ENCODE measurements at regions not wholly inside any gene's neighbourhood (a gene's known extent, or its start where the extent isn't known, plus 50 kb on each side); places are given as distances from the start of the nearest gene placed in this dataset.

GRCh38 chr16:73732681-73733080 is 563.9 kb upstream of the PSMD7 start:
- CTCF ChIA-PET = no interaction called here
- POLR2A ChIA-PET = no interaction called here
- H3K4me3 ChIP-seq (ENCODE audit: control insufficient read depth in 1 of 7, extremely low read depth in 1 of 7, insufficient read depth in 4 of 7, low read depth in 2 of 7, low read length in 6 of 7) = no peak overlapping the region
- DNase-seq = no peak
- no peaks in the 10 kb centered on the region for H3K36me3 ChIP-seq (ENCODE audit: control insufficient read depth in 4 of 4, insufficient read depth in 4 of 4, low read length in 3 of 4)
- H3K4me1 ChIP-seq (ENCODE audit: control extremely low read depth in 1 of 4, control insufficient read depth in 4 of 4, insufficient read depth in 4 of 4, low read length in 3 of 4) = no peaks in the 10 kb centered on the region
- no peaks in the 10 kb centered on the region for H3K9me3 ChIP-seq (ENCODE audit: control extremely low read depth in 1 of 5, control insufficient read depth in 4 of 5, insufficient read depth in 2 of 5, low read depth in 1 of 5, low read length in 4 of 5)
- H3K27ac ChIP-seq (ENCODE audit: insufficient read depth in 1 of 2, low read depth in 1 of 2, low read length in 2 of 2, poor library complexity in 1 of 2, severe bottlenecking in 2 of 2) = no peak overlapping the region
- WGBS (ENCODE audit: insufficient coverage) = no CpG with 5 or more reads among the region's 2 CpGs
- no peaks in the 10 kb centered on the region for H3K27me3 ChIP-seq (replicated peaks in 2 of 5; ENCODE audit: control insufficient read depth in 4 of 5, insufficient read depth in 5 of 5, low read length in 4 of 5)

DNA sequence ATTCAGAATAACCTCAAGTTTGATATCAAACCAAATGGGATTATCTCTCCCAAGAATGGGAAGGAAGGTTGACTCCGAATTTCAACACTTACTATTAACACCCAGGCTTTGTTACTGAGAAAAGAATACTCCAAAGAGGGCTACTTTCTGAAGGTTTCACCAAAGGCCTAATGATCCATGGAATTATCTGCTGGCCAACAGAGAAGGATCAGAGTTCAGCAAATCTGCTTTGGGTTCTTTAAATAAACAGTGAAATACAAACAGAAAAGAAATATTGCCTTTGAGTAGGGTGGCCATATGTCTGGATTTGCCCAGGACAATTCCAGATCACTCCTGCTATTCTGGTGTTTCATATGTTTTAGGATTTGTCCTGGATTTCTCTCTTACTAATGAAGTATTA is 564.5 kb upstream of the PSMD7 start:
- 83% methylated on average over 1 of the region's 1 CpG for WGBS (ENCODE audit: insufficient coverage)
- POLR2A ChIA-PET = no interaction called here
- DNase-seq = no peak

GRCh38 chr16:73730481-73731090 is 566.0 kb upstream of the PSMD7 start:
- CTCF ChIA-PET = no interaction called here
- WGBS (ENCODE audit: insufficient coverage) = 95% methylated on average over 14 of the region's 15 CpGs
- POLR2A ChIA-PET = interaction anchor here (0.6 kb wide), 1 partner anchor 23 kb away, joined by 3 read pairs; no protein-coding TSS in a partner anchor

More for the DNA sequence above, 564.5 kb upstream of the PSMD7 start:
- Histone ChIP-seq H3K36me3 (ENCODE audit: control insufficient read depth in 4 of 4, insufficient read depth in 4 of 4, low read length in 3 of 4) (no peaks in the 10 kb centered on the region), H3K4me3 (ENCODE audit: control insufficient read depth in 1 of 7, extremely low read depth in 1 of 7, insufficient read depth in 4 of 7, low read depth in 2 of 7, low read length in 6 of 7) (no peak overlapping the region), H3K27me3 (replicated peaks in 2 of 5; ENCODE audit: control insufficient read depth in 4 of 5, insufficient read depth in 5 of 5, low read length in 4 of 5) (no peaks in the 10 kb centered on the region), H3K27ac (ENCODE audit: insufficient read depth in 1 of 2, low read depth in 1 of 2, low read length in 2 of 2, poor library complexity in 1 of 2, severe bottlenecking in 2 of 2) (no peak overlapping the region), H3K4me1 (ENCODE audit: control extremely low read depth in 1 of 4, control insufficient read depth in 4 of 4, insufficient read depth in 4 of 4, low read length in 3 of 4) (no peaks in the 10 kb centered on the region), H3K9me3 (ENCODE audit: control extremely low read depth in 1 of 5, control insufficient read depth in 4 of 5, insufficient read depth in 2 of 5, low read depth in 1 of 5, low read length in 4 of 5) (no peaks in the 10 kb centered on the region)
- CTCF ChIA-PET = interaction anchor here (0.6 kb wide), 1 partner anchor 45 kb away, joined by 3 read pairs; no protein-coding TSS in a partner anchor

GRCh38 chr16:73725156-73725555 is 571.5 kb upstream of the PSMD7 start:
- no peak for DNase-seq
- WGBS (ENCODE audit: insufficient coverage) = 97% methylated on average over 3 of the region's 3 CpGs
- POLR2A ChIA-PET = no interaction called here

More at GRCh38 chr16:73730481-73731090, 566.0 kb upstream of the PSMD7 start:
- Histone ChIP-seq H3K4me1 (ENCODE audit: control extremely low read depth in 1 of 4, control insufficient read depth in 4 of 4, insufficient read depth in 4 of 4, low read length in 3 of 4) (no peaks in the 10 kb centered on the region), H3K27me3 (replicated peaks in 2 of 5; ENCODE audit: control insufficient read depth in 4 of 5, insufficient read depth in 5 of 5, low read length in 4 of 5) (no peaks in the 10 kb centered on the region), H3K4me3 (ENCODE audit: control insufficient read depth in 1 of 7, extremely low read depth in 1 of 7, insufficient read depth in 4 of 7, low read depth in 2 of 7, low read length in 6 of 7) (no peak overlapping the region), H3K27ac (ENCODE audit: insufficient read depth in 1 of 2, low read depth in 1 of 2, low read length in 2 of 2, poor library complexity in 1 of 2, severe bottlenecking in 2 of 2) (no peak overlapping the region), H3K9me3 (ENCODE audit: control extremely low read depth in 1 of 5, control insufficient read depth in 4 of 5, insufficient read depth in 2 of 5, low read depth in 1 of 5, low read length in 4 of 5) (no peaks in the 10 kb centered on the region), H3K36me3 (ENCODE audit: control insufficient read depth in 4 of 4, insufficient read depth in 4 of 4, low read length in 3 of 4) (no peaks in the 10 kb centered on the region)
- DNase-seq = no peak

DNA sequence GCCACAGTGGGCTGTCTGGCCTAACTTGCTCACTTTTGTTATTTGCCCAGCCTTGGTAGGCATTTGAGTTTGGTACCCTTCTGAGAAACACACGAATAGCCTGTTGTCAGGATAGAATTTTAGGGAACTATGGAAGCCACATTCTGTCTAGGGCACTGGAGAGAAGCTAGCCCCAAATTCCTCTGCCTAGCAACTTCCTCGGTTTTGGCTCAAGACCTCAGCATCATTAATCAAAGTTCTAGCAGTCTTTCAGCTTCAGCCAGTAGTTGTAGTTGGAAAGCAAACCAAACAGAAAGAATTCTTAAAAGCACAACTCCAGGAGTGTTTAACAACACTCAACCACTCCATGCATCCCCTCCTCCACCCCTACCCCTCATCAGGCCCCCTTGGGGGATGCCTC is 572.1 kb upstream of the PSMD7 start:
- Histone ChIP-seq H3K4me1 (ENCODE audit: control extremely low read depth in 1 of 4, control insufficient read depth in 4 of 4, insufficient read depth in 4 of 4, low read length in 3 of 4) (no peaks in the 10 kb centered on the region), H3K27ac (ENCODE audit: insufficient read depth in 1 of 2, low read depth in 1 of 2, low read length in 2 of 2, poor library complexity in 1 of 2, severe bottlenecking in 2 of 2) (no peak overlapping the region), H3K27me3 (replicated peaks in 2 of 5; ENCODE audit: control insufficient read depth in 4 of 5, insufficient read depth in 5 of 5, low read length in 4 of 5) (no peaks in the 10 kb centered on the region), H3K36me3 (ENCODE audit: control insufficient read depth in 4 of 4, insufficient read depth in 4 of 4, low read length in 3 of 4) (no peaks in the 10 kb centered on the region), H3K9me3 (ENCODE audit: control extremely low read depth in 1 of 5, control insufficient read depth in 4 of 5, insufficient read depth in 2 of 5, low read depth in 1 of 5, low read length in 4 of 5) (no peaks in the 10 kb centered on the region), H3K4me3 (ENCODE audit: control insufficient read depth in 1 of 7, extremely low read depth in 1 of 7, insufficient read depth in 4 of 7, low read depth in 2 of 7, low read length in 6 of 7) (no peak overlapping the region)
- no peak for DNase-seq
- CTCF ChIA-PET = no interaction called here
- POLR2A ChIA-PET = no interaction called here
- WGBS (ENCODE audit: insufficient coverage) = 31% methylated on average over 2 of the region's 2 CpGs

More at GRCh38 chr16:73725156-73725555, 571.5 kb upstream of the PSMD7 start:
- Histone ChIP-seq H3K27ac (ENCODE audit: insufficient read depth in 1 of 2, low read depth in 1 of 2, low read length in 2 of 2, poor library complexity in 1 of 2, severe bottlenecking in 2 of 2) (no peak overlapping the region), H3K36me3 (ENCODE audit: control insufficient read depth in 4 of 4, insufficient read depth in 4 of 4, low read length in 3 of 4) (no peaks in the 10 kb centered on the region), H3K9me3 (ENCODE audit: control extremely low read depth in 1 of 5, control insufficient read depth in 4 of 5, insufficient read depth in 2 of 5, low read depth in 1 of 5, low read length in 4 of 5) (no peaks in the 10 kb centered on the region), H3K4me3 (ENCODE audit: control insufficient read depth in 1 of 7, extremely low read depth in 1 of 7, insufficient read depth in 4 of 7, low read depth in 2 of 7, low read length in 6 of 7) (no peak overlapping the region), H3K27me3 (replicated peaks in 2 of 5; ENCODE audit: control insufficient read depth in 4 of 5, insufficient read depth in 5 of 5, low read length in 4 of 5) (no peaks in the 10 kb centered on the region), H3K4me1 (ENCODE audit: control extremely low read depth in 1 of 4, control insufficient read depth in 4 of 4, insufficient read depth in 4 of 4, low read length in 3 of 4) (no peaks in the 10 kb centered on the region)
- CTCF ChIA-PET = no interaction called here

GRCh38 chr16:73717266-73717974 is 579.2 kb upstream of the PSMD7 start:
- DNase-seq = no peak
- H3K27me3 ChIP-seq (replicated peaks in 2 of 5; ENCODE audit: control insufficient read depth in 4 of 5, insufficient read depth in 5 of 5, low read length in 4 of 5) = no peaks in the 10 kb centered on the region
- no peaks in the 10 kb centered on the region for H3K9me3 ChIP-seq (ENCODE audit: control extremely low read depth in 1 of 5, control insufficient read depth in 4 of 5, insufficient read depth in 2 of 5, low read depth in 1 of 5, low read length in 4 of 5)
- ChIA-PET CTCF (no interaction called here), POLR2A (no interaction called here)
- no peaks in the 10 kb centered on the region for H3K36me3 ChIP-seq (ENCODE audit: control insufficient read depth in 4 of 4, insufficient read depth in 4 of 4, low read length in 3 of 4)
- H3K4me1 ChIP-seq (ENCODE audit: control extremely low read depth in 1 of 4, control insufficient read depth in 4 of 4, insufficient read depth in 4 of 4, low read length in 3 of 4) = no peaks in the 10 kb centered on the region
- 95% methylated on average over 8 of the region's 11 CpGs for WGBS (ENCODE audit: insufficient coverage)
- no peak overlapping the region for H3K4me3 ChIP-seq (ENCODE audit: control insufficient read depth in 1 of 7, extremely low read depth in 1 of 7, insufficient read depth in 4 of 7, low read depth in 2 of 7, low read length in 6 of 7)
- no peak overlapping the region for H3K27ac ChIP-seq (ENCODE audit: insufficient read depth in 1 of 2, low read depth in 1 of 2, low read length in 2 of 2, poor library complexity in 1 of 2, severe bottlenecking in 2 of 2)

DNA sequence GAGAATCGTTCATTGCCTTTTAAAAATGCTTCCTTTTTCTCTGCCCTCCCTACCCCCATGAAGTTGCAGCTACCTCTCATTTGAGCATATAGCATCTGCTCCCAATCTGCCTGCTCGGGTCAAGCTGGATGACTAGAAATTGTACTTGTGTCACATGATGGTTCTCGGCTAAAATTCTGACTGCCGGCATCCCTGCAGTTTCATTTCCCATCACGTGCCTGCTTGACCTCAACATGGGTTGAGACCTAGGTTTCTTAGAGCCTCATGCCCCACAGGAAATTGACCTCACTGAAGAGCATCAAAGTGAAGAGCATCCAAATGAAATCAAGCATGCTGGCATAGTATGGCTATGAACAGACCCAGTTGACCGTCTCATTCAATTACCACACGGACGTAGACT is 581.6 kb upstream of the PSMD7 start:
- Histone ChIP-seq H3K27ac (ENCODE audit: insufficient read depth in 1 of 2, low read depth in 1 of 2, low read length in 2 of 2, poor library complexity in 1 of 2, severe bottlenecking in 2 of 2) (no peak overlapping the region), H3K36me3 (ENCODE audit: control insufficient read depth in 4 of 4, insufficient read depth in 4 of 4, low read length in 3 of 4) (no peaks in the 10 kb centered on the region), H3K9me3 (ENCODE audit: control extremely low read depth in 1 of 5, control insufficient read depth in 4 of 5, insufficient read depth in 2 of 5, low read depth in 1 of 5, low read length in 4 of 5) (no peaks in the 10 kb centered on the region), H3K4me1 (ENCODE audit: control extremely low read depth in 1 of 4, control insufficient read depth in 4 of 4, insufficient read depth in 4 of 4, low read length in 3 of 4) (no peaks in the 10 kb centered on the region), H3K27me3 (replicated peaks in 2 of 5; ENCODE audit: control insufficient read depth in 4 of 5, insufficient read depth in 5 of 5, low read length in 4 of 5) (peaks cover 0 to 7% (median 0%) of the 10 kb centered on the region in 5 experiments), H3K4me3 (ENCODE audit: control insufficient read depth in 1 of 7, extremely low read depth in 1 of 7, insufficient read depth in 4 of 7, low read depth in 2 of 7, low read length in 6 of 7) (no peak overlapping the region)
- POLR2A ChIA-PET = no interaction called here
- CTCF ChIA-PET = interaction anchor here (1.2 kb wide), 1 partner anchor 241 kb away, joined by 3 read pairs; no protein-coding TSS in a partner anchor
- DNase-seq = no peak
- 85% methylated on average over 5 of the region's 8 CpGs for WGBS (ENCODE audit: insufficient coverage)

Measured in common myeloid progenitor, CD34-positive (primary cell).